ENCODE measurements at regions not wholly inside any gene's neighbourhood (a gene's known extent, or its start where the extent isn't known, plus 50 kb on each side); places are given as distances from the start of the nearest gene placed in this dataset.

DNA sequence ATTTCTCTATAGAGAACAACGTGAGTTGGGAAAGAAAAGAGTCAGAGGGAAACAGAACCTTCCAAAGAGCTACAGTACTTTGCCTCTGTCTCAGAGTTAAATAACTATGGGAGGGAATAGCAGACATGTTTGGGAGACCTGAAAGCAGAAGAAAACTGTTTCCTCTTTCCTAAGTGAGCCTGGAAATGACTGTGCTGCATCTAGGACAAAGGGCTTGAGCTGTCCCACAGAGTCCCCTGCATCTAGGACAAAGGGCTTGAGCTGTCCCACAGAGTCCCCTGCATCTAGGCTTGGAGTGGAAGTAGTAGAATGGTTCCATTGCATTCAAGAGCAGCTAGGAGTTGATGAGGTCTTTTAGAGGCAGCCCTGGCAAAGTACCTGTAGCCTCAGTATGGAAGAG, 149.7 kb downstream of the DKK1 start:
- H3K4me1 ChIP-seq (ENCODE audit: insufficient read depth, low read length), result 0 out of 2 replicates have a peak, but pooled peaks cover 2% of the 10 kb centered on the region
- no peak overlapping the region for H3K9ac ChIP-seq (ENCODE audit: low read depth, low read length)
- no peak overlapping the region for H3K4me3 ChIP-seq (ENCODE audit: low read length)
- H3K27me3 ChIP-seq (ENCODE audit: insufficient read depth, low read length), result no peaks in the 10 kb centered on the region
- no peaks in the 10 kb centered on the region for H3K36me3 ChIP-seq (ENCODE audit: insufficient read depth, low read depth, low read length)
- H3K27ac ChIP-seq (ENCODE audit: low read length), result no peak overlapping the region
- no peaks in the 10 kb centered on the region for H3K9me3 ChIP-seq (ENCODE audit: insufficient read depth, low read depth, low read length)

DNA sequence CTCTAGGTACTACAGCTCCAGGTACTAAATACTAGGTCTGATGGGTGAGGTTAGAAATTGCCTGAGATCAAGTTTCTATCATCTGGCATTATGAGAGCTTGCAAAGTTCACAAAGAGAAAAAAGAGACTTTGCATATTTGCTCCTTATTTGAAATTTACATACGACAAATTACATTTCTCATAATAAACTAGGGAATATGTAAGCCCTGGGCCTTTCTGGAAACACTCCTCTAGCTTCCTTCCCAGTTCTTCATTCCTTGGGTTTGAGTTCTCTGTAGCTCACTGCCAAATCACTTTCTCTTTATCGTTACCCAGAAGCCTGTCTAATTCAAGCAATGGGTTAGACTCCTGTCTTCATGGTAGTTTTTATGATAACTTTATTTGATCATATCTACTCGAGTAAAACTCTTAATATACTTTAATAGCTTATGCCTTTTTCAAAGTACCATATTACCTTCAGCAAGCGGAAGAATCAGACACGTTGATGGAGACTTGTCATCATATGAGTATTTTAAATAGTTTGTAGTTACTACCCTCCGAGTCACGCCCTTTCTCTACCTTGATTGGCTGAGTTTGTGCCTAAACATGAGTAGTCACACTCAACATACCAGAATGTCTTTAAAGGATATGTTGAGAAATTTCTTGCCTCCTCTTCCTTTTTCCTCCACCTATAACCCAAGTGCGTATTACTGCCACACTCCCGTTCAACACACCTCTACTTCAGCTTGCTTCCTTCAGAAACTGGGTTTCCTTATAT, 150.5 kb downstream of the DKK1 start:
- Histone ChIP-seq H3K27me3 (ENCODE audit: insufficient read depth, low read length) (no peaks in the 10 kb centered on the region), H3K4me3 (ENCODE audit: low read length) (no peak overlapping the region), H3K9me3 (ENCODE audit: insufficient read depth, low read depth, low read length) (no peaks in the 10 kb centered on the region), H3K27ac (ENCODE audit: low read length) (no peak overlapping the region), H3K4me1 (ENCODE audit: insufficient read depth, low read length) (peaks cover 4% of the 10 kb centered on the region; the same call in 1 of the 2 replicates), H3K36me3 (ENCODE audit: insufficient read depth, low read depth, low read length) (no peaks in the 10 kb centered on the region), H3K9ac (ENCODE audit: low read depth, low read length) (no peak overlapping the region)

GRCh38 chr10:52465202-52465601, 151.1 kb downstream of the DKK1 start:
- Histone ChIP-seq H3K9me3 (ENCODE audit: insufficient read depth, low read depth, low read length) (no peaks in the 10 kb centered on the region), H3K9ac (ENCODE audit: low read depth, low read length) (no peak overlapping the region), H3K4me3 (ENCODE audit: low read length) (no peak overlapping the region), H3K36me3 (ENCODE audit: insufficient read depth, low read depth, low read length) (no peaks in the 10 kb centered on the region), H3K27ac (ENCODE audit: low read length) (no peak overlapping the region), H3K27me3 (ENCODE audit: insufficient read depth, low read length) (no peaks in the 10 kb centered on the region), H3K4me1 (ENCODE audit: insufficient read depth, low read length) (peaks cover 8% of the 10 kb centered on the region; the same call in 1 of the 2 replicates)

DNA sequence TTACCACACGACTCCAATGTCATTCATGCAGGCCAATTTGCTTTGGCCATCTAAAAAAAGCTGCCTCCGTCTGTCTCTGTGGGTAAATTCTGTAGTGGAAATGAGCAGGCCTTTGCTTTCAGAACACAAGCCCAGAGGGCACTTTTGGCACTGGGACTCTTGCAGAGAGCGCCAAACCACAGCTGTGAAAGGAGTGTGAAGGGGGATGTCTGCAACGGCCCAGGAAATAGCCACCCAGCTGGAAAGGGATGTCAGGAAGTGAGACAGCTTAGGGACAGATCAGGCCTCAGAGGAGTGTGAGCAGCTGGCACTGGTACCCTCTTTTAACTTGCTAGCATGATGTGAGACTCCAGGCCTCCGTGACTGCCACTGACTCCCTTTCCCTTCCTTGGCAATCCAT, 152.4 kb downstream of the DKK1 start:
- Histone ChIP-seq H3K9ac (ENCODE audit: low read depth, low read length) (no peak overlapping the region), H3K27ac (ENCODE audit: low read length) (no peak overlapping the region), H3K27me3 (ENCODE audit: insufficient read depth, low read length) (no peaks in the 10 kb centered on the region), H3K4me3 (ENCODE audit: low read length) (no peak overlapping the region), H3K9me3 (ENCODE audit: insufficient read depth, low read depth, low read length) (no peaks in the 10 kb centered on the region), H3K36me3 (ENCODE audit: insufficient read depth, low read depth, low read length) (no peaks in the 10 kb centered on the region), H3K4me1 (ENCODE audit: insufficient read depth, low read length) (peaks cover 10% of the 10 kb centered on the region; the same call in 1 of the 2 replicates)

DNA sequence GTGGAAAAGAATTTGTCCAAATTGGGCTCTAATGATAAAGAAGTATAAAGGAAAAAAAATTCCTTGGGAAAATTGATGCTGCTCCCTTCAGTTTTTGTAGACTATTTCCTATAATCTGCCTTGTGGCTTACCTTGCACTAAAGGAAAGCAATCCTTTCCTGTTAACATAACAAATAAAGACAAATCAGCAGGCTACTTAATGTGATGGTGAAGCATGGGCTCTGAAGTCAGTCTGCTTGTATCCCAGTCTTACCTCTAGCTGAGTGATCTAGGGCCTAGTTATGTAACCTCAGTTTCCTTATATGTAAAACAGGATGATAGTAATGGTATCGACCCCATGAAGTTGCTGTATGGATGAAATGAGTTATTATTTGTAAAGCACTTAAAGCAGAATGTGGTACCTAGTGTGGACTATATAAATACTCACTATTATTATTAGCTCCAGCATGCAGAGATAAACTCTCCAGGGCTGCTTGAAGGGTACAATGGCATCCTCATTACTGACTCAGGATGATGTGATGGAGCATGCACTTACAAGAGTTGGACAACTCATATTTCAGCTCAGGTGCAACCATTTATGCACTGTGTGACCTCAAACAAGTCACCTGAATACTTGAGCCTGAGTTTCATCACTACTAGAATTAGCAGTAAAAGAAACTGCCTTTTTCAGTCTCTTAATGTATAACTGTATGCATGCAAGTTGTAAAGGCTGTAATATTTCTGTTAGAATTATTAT, 156.1 kb downstream of the DKK1 start:
- Histone ChIP-seq H3K27ac (ENCODE audit: low read length) (no peak overlapping the region), H3K9ac (ENCODE audit: low read depth, low read length) (no peak overlapping the region), H3K4me3 (ENCODE audit: low read length) (no peak overlapping the region), H3K9me3 (ENCODE audit: insufficient read depth, low read depth, low read length) (no peaks in the 10 kb centered on the region), H3K27me3 (ENCODE audit: insufficient read depth, low read length) (no peaks in the 10 kb centered on the region), H3K36me3 (ENCODE audit: insufficient read depth, low read depth, low read length) (no peaks in the 10 kb centered on the region), H3K4me1 (ENCODE audit: insufficient read depth, low read length) (peaks cover 8% of the 10 kb centered on the region; the same call in 1 of the 2 replicates)

DNA sequence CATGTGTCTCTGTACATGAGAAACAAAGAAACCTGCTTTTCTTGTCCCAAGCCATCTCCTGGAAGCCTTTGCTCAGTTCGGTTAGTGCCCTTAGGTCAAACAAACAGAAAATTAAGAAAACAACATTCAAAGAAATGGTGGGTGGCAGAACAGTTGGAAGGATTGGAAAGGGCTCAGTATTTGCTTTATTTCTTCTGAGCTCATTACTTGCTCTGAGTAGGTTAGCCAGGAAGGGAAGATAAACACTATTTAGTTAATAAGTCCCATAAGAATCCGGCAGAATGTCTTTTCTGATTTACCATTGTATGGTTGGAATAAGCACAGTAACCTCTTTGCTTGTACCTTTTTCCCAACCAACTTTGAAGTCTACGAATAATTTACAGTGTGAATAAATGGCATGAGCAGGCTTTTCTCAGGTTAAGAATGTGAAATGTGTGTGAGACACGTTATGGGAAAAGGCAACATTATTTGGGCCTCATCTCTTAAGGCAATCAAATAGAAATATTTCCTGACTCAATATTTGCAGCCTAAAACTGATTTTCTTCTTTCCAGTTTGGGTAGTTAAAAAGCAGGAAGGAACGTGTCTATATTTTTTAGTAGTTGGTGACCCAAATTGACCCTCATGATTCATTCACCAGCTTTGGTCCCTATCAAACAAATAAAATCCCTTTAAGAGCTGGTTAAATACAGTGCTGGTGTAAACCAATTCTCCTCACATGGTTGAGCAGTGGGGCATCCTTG, 158.5 kb downstream of the DKK1 start:
- no peak overlapping the region for H3K4me3 ChIP-seq (ENCODE audit: low read length)
- H3K27me3 ChIP-seq (ENCODE audit: insufficient read depth, low read length), result no peaks in the 10 kb centered on the region
- H3K9ac ChIP-seq (ENCODE audit: low read depth, low read length), result no peak overlapping the region
- H3K36me3 ChIP-seq (ENCODE audit: insufficient read depth, low read depth, low read length), result no peaks in the 10 kb centered on the region
- H3K9me3 ChIP-seq (ENCODE audit: insufficient read depth, low read depth, low read length), result no peaks in the 10 kb centered on the region
- no peak overlapping the region for H3K27ac ChIP-seq (ENCODE audit: low read length)
- peaks cover 8% of the 10 kb centered on the region; the same call in 1 of the 2 replicates for H3K4me1 ChIP-seq (ENCODE audit: insufficient read depth, low read length)

GRCh38 chr10:52474265-52474664, 160.2 kb downstream of the DKK1 start:
- Histone ChIP-seq H3K27me3 (ENCODE audit: insufficient read depth, low read length) (no peaks in the 10 kb centered on the region), H3K36me3 (ENCODE audit: insufficient read depth, low read depth, low read length) (no peaks in the 10 kb centered on the region), H3K9ac (ENCODE audit: low read depth, low read length) (no peak overlapping the region), H3K9me3 (ENCODE audit: insufficient read depth, low read depth, low read length) (no peaks in the 10 kb centered on the region), H3K4me3 (ENCODE audit: low read length) (no peak overlapping the region), H3K27ac (ENCODE audit: low read length) (no peak overlapping the region), H3K4me1 (ENCODE audit: insufficient read depth, low read length) (peaks cover 8% of the 10 kb centered on the region; the same call in 1 of the 2 replicates)

GRCh38 chr10:52477305-52477704, 163.2 kb downstream of the DKK1 start:
- H3K4me1 ChIP-seq (ENCODE audit: insufficient read depth, low read length), result no peaks in the 10 kb centered on the region
- no peak overlapping the region for H3K9ac ChIP-seq (ENCODE audit: low read depth, low read length)
- no peak overlapping the region for H3K4me3 ChIP-seq (ENCODE audit: low read length)
- H3K27me3 ChIP-seq (ENCODE audit: insufficient read depth, low read length), result no peaks in the 10 kb centered on the region
- H3K36me3 ChIP-seq (ENCODE audit: insufficient read depth, low read depth, low read length), result no peaks in the 10 kb centered on the region
- H3K27ac ChIP-seq (ENCODE audit: low read length), result no peak overlapping the region
- H3K9me3 ChIP-seq (ENCODE audit: insufficient read depth, low read depth, low read length), result no peaks in the 10 kb centered on the region

DNA sequence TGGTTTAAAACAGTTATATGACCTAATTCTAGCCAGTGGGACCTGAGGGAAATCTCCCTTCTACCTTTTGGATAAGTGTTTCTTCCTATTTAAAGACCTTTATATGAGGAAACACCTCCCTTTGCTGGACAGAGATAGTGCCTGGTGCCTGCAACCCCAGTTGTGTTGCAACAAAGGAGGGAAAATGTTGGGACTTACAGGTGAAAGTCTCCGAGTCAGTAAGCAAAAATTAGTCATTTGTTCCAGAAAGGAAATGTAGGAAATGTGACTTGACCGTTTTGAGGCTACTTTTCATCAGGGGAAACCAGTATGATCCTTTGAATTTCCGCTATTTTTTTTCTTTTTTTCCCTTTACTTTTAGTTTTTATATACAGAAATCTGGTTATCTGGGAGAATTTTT, 165.5 kb downstream of the DKK1 start:
- H3K27ac ChIP-seq (ENCODE audit: low read length), result no peak overlapping the region
- no peaks in the 10 kb centered on the region for H3K36me3 ChIP-seq (ENCODE audit: insufficient read depth, low read depth, low read length)
- no peaks in the 10 kb centered on the region for H3K4me1 ChIP-seq (ENCODE audit: insufficient read depth, low read length)
- H3K9ac ChIP-seq (ENCODE audit: low read depth, low read length), result no peak overlapping the region
- no peaks in the 10 kb centered on the region for H3K27me3 ChIP-seq (ENCODE audit: insufficient read depth, low read length)
- H3K4me3 ChIP-seq (ENCODE audit: low read length), result no peak overlapping the region
- H3K9me3 ChIP-seq (ENCODE audit: insufficient read depth, low read depth, low read length), result no peaks in the 10 kb centered on the region

GRCh38 chr10:52481986-52482555, 168.0 kb downstream of the DKK1 start:
- Histone ChIP-seq H3K9me3 (ENCODE audit: insufficient read depth, low read depth, low read length) (no peaks in the 10 kb centered on the region), H3K36me3 (ENCODE audit: insufficient read depth, low read depth, low read length) (no peaks in the 10 kb centered on the region), H3K27me3 (ENCODE audit: insufficient read depth, low read length) (no peaks in the 10 kb centered on the region), H3K4me3 (ENCODE audit: low read length) (no peak overlapping the region), H3K27ac (ENCODE audit: low read length) (no peak overlapping the region), H3K9ac (ENCODE audit: low read depth, low read length) (no peak overlapping the region), H3K4me1 (ENCODE audit: insufficient read depth, low read length) (no peaks in the 10 kb centered on the region)

DNA sequence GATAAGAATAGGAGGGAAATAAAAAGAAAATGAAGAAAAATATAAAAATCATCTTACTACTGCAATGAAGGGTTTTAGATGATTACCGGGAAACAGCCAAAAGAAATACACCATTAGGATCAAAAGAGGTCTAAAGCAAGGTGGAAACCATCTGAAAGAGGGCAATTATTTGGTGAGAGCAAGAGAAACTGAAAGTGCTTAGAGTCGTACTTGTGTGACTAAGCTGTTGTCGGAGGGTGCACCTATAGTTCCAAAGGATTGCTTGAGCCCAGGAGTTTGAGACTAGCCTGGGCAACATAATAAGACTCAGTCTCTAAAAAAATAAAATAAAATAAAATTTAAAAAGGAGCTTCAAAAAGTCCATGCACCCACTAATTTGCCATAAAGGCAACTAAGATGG, 169.5 kb downstream of the DKK1 start:
- Histone ChIP-seq H3K27ac (ENCODE audit: low read length) (no peak overlapping the region), H3K9me3 (ENCODE audit: insufficient read depth, low read depth, low read length) (no peaks in the 10 kb centered on the region), H3K4me3 (ENCODE audit: low read length) (no peak overlapping the region), H3K27me3 (ENCODE audit: insufficient read depth, low read length) (no peaks in the 10 kb centered on the region), H3K4me1 (ENCODE audit: insufficient read depth, low read length) (no peaks in the 10 kb centered on the region), H3K36me3 (ENCODE audit: insufficient read depth, low read depth, low read length) (no peaks in the 10 kb centered on the region), H3K9ac (ENCODE audit: low read depth, low read length) (no peak overlapping the region)

Measured in iPS-20b (cell line).